OCI-LY7 (cell line): ENCODE measurements at regions not wholly inside any gene's neighbourhood (a gene's known extent, or its start where the extent isn't known, plus 50 kb on each side); places are given as distances from the start of the nearest gene placed in this dataset.

ENCODE experiments used
- BruUV-seq: library from RNA; stranded (reverse); fragments of 400-500 nt; replicated peaks from 2 replicates; lab custom pipeline; 2021; lab: Mats Ljungman, UMichigan
- CTCF ChIA-PET: fragments of 300-600 bp; sonication (Branson Sonifier 250); formaldehyde crosslinking; loops from one replicate; lab custom pipeline; 2022; ENCODE audit warnings: antibody characterized with exemption; ENCODE audit not compliant: unreplicated experiment; lab: Charles Lee
- POLR2A ChIA-PET: fragments of 300-600 bp; sonication (Branson Sonifier 250); formaldehyde crosslinking; loops from one replicate; lab custom pipeline; 2022; ENCODE audit warnings: antibody characterized with exemption; lab: Charles Lee
- DNase-seq: peaks from one replicate; pipeline ENCODE4 v3.0.0-alpha.2; 2015; ENCODE audit warnings: low spot score
- H2AFZ ChIP-seq: fragments of 200-600 bp; sonication (generic), shearing (Covaris generic); 2 replicates; pipeline ENCODE4 v1.6.1; 2014; ENCODE audit warnings: mild to moderate bottlenecking, antibody characterized with exemption, low read length, moderate library complexity
- H3K27ac ChIP-seq: fragments of 200-600 bp; sonication (generic); 2 replicates; pipeline ENCODE4 v1.5.1; 2014; ENCODE audit warnings: mixed run types, low read depth, mild to moderate bottlenecking, moderate library complexity, low read length, inconsistent platforms; ENCODE audit not compliant: poor library complexity, severe bottlenecking
- H3K36me3 ChIP-seq: fragments of 200-600 bp; sonication (generic); 2 replicates; pipeline ENCODE4 v1.6.1; 2014; ENCODE audit warnings: mild to moderate bottlenecking, antibody characterized with exemption, low read length, moderate library complexity, mixed read lengths; ENCODE audit not compliant: insufficient read depth
- H3K4me1 ChIP-seq: fragments of 200-600 bp; sonication (generic); 2 replicates; pipeline ENCODE4 v1.5.1; 2014; ENCODE audit warnings: mild to moderate bottlenecking, low read length; ENCODE audit not compliant: insufficient read depth, poor library complexity, severe bottlenecking
- H3K4me2 ChIP-seq: fragments of 200-600 bp; sonication (generic); 2 replicates; pipeline ENCODE4 v1.6.1; 2014; ENCODE audit warnings: mild to moderate bottlenecking, low read length
- H3K4me3 ChIP-seq: fragments of 200-600 bp; sonication (generic); 2 replicates; pipeline ENCODE4 v1.5.1; 2014; ENCODE audit warnings: mild to moderate bottlenecking, low read depth, low read length; ENCODE audit not compliant: poor library complexity, severe bottlenecking
- H3K79me2 ChIP-seq: fragments of 200-600 bp; sonication (generic); 2 replicates; pipeline ENCODE4 v1.6.1; 2016; ENCODE audit warnings: low read depth, mild to moderate bottlenecking, low read length, moderate library complexity, mixed read lengths; ENCODE audit not compliant: insufficient read depth
- H3K9me2 ChIP-seq: fragments of 200-600 bp; sonication (generic); 2 replicates; pipeline ENCODE4 v1.6.1; 2016; ENCODE audit warnings: mild to moderate bottlenecking, low read length, mixed read lengths; ENCODE audit not compliant: insufficient read depth
- H3K9me3 ChIP-seq: fragments of 200-600 bp; sonication (generic); 2 replicates; pipeline ENCODE4 v1.6.1; 2014; ENCODE audit warnings: mild to moderate bottlenecking, mixed run types, low read length, mixed read lengths
- H4K20me1 ChIP-seq: fragments of 200-600 bp; sonication (generic); 2 replicates; pipeline ENCODE4 v1.6.1; 2014; ENCODE audit warnings: mild to moderate bottlenecking, antibody characterized with exemption, low read length, moderate library complexity, mixed read lengths; ENCODE audit not compliant: insufficient read depth
- CTCF ChIP-seq: fragments of 200-600 bp; sonication (generic); conservative IDR thresholded peaks from 2 replicates; pipeline ENCODE4 v1.5.1; 2014; ENCODE audit warnings: mild to moderate bottlenecking, antibody characterized with exemption, low read length, moderate library complexity, mixed read lengths
- EZH2phosphoT487 ChIP-seq: fragments of 200-600 bp; sonication (generic); IDR thresholded peaks from 2 replicates; pipeline ENCODE4 v1.6.1; 2018; ENCODE audit warnings: low read depth, borderline replicate concordance, mild to moderate bottlenecking, mixed run types, antibody characterized with exemption, low read length, moderate library complexity, mixed read lengths
- intact Hi-C: fragments of 100-400 bp; cut with micrococcal nuclease; formaldehyde crosslinking; loops from one replicate; pipeline ENCODE4 v1.10.0; 2022; ENCODE audit not compliant: unreplicated experiment

GRCh38 chr17:71993363-71993762, 127.5 kb upstream of the SOX9 start:
- CTCF ChIA-PET, result no interaction called here
- Histone ChIP-seq H3K27ac (no peak overlapping the region), H3K79me2 (no peaks in the 10 kb centered on the region), H3K4me3 (no peak overlapping the region), H3K9me3 (no peaks in the 10 kb centered on the region), H3K4me2 (no peak overlapping the region), H3K9me2 (no peaks in the 10 kb centered on the region), H3K36me3 (no peaks in the 10 kb centered on the region), H4K20me1 (no peaks in the 10 kb centered on the region), H2AFZ (no peak overlapping the region), H3K4me1 (peaks cover 12% of the 10 kb centered on the region)
- TF ChIP-seq CTCF (no peak), EZH2phosphoT487 (no peak)
- POLR2A ChIA-PET, result interaction anchor here (1.9 kb wide), 1 partner anchor 31 kb away, joined by 6 read pairs; no protein-coding TSS in a partner anchor
- DNase-seq, result no peak
- intact Hi-C loops, result no loop called here
- BruUV-seq, result no TSS peak

DNA sequence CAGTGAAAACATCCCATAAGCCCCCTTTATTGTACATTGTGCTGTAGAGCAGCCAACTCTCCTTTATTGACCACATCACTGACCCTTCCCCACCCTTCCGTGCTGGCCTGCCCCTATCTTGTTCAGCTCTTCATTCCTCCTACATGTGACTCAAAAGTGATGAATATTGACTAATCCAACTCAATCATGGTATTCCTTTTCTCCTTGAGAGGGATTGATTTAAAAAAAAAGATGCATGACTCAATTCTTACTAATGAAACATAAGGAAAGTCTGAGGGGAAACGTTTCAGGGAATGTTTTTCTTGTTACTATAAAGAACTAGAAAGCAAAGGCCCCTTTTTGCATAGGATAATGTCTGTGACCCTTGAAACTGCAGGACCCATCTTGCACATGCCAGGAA, 125.2 kb upstream of the SOX9 start:
- Histone ChIP-seq H3K9me2 (no peaks in the 10 kb centered on the region), H3K4me1 (no peaks in the 10 kb centered on the region), H3K36me3 (no peaks in the 10 kb centered on the region), H3K9me3 (no peaks in the 10 kb centered on the region), H4K20me1 (no peaks in the 10 kb centered on the region), H3K4me3 (no peak overlapping the region), H2AFZ (no peak overlapping the region), H3K79me2 (no peaks in the 10 kb centered on the region), H3K27ac (no peak overlapping the region), H3K4me2 (no peak overlapping the region)
- ChIA-PET POLR2A (no interaction called here), CTCF (no interaction called here)
- intact Hi-C loops, result no loop called here
- TF ChIP-seq CTCF (no peak), EZH2phosphoT487 (no peak)
- no TSS peak for BruUV-seq
- no peak for DNase-seq

- Histone ChIP-seq H4K20me1 (no peaks in the 10 kb centered on the region), H2AFZ (no peak overlapping the region), H3K9me2 (no peaks in the 10 kb centered on the region), H3K4me1 (no peaks in the 10 kb centered on the region), H3K4me3 (no peak overlapping the region), H3K4me2 (no peak overlapping the region), H3K9me3 (no peaks in the 10 kb centered on the region), H3K27ac (no peak overlapping the region), H3K36me3 (no peaks in the 10 kb centered on the region), H3K79me2 (no peaks in the 10 kb centered on the region)
- no peak for TF ChIP-seq EZH2phosphoT487
- no peak for TF ChIP-seq CTCF
- CTCF ChIA-PET, result no interaction called here
- POLR2A ChIA-PET, result interaction anchor here (0.6 kb wide), 1 partner anchor 186 kb away, joined by 3 read pairs; no protein-coding TSS in a partner anchor
- BruUV-seq, result no TSS peak
- DNase-seq, result no peak
- intact Hi-C loops, result no loop called here
Measured at GRCh38 chr17:72004011-72004427, 116.8 kb upstream of the SOX9 start.
